ENCODE measurements at regions not wholly inside any gene's neighbourhood (a gene's known extent, or its start where the extent isn't known, plus 50 kb on each side); places are given as distances from the start of the nearest gene placed in this dataset.
"Not testable (repeated sequence)": the region's sequence is repeated elsewhere in the genome, so short reads cannot be mapped to it uniquely, and the experiment has no call there.

GRCh38 chr2:877747-878146 lies 72.9 kb upstream of the SNTG2 start:
- DNase-seq = no peak

- DNase-seq = no peak
Measured at GRCh38 chr2:875687-876615, 74.7 kb upstream of the SNTG2 start.

- no peak for DNase-seq
Measured at GRCh38 chr2:873651-874580, 76.7 kb upstream of the SNTG2 start.

GRCh38 chr2:873027-873426 lies 77.6 kb upstream of the SNTG2 start:
- no peak for DNase-seq

GRCh38 chr2:871926-872680 lies 78.5 kb upstream of the SNTG2 start:
- no peak for DNase-seq

GRCh38 chr2:871175-871727 lies 79.4 kb upstream of the SNTG2 start:
- no peak for DNase-seq

- no peak for DNase-seq
Measured at GRCh38 chr2:870426-870825, 80.2 kb upstream of the SNTG2 start.

- DNase-seq = no peak
Measured at GRCh38 chr2:869894-870293, 80.8 kb upstream of the SNTG2 start.

GRCh38 chr2:869357-869871 lies 81.2 kb upstream of the SNTG2 start:
- DNase-seq = no peak

GRCh38 chr2:868857-869256 lies 81.8 kb upstream of the SNTG2 start:
- not testable (repeated sequence) for DNase-seq

- DNase-seq = no peak
Measured at GRCh38 chr2:867296-867695, 83.4 kb upstream of the SNTG2 start.

- no peak for DNase-seq
Measured at GRCh38 chr2:866887-867286, 83.8 kb upstream of the SNTG2 start.

- DNase-seq = peak; percentile 53
Measured at GRCh38 chr2:866009-866680, 84.5 kb upstream of the SNTG2 start.

GRCh38 chr2:864501-865106 lies 86.0 kb upstream of the SNTG2 start:
- no peak for DNase-seq

GRCh38 chr2:863732-864450 lies 86.8 kb upstream of the SNTG2 start:
- no peak for DNase-seq

GRCh38 chr2:862731-863466 lies 87.8 kb upstream of the SNTG2 start:
- DNase-seq = no peak

GRCh38 chr2:862355-862687 lies 88.3 kb upstream of the SNTG2 start:
- no peak for DNase-seq

GRCh38 chr2:861655-862354 lies 88.8 kb upstream of the SNTG2 start:
- DNase-seq = peak; percentile 20

- DNase-seq = no peak
Measured at GRCh38 chr2:860259-860855, 90.3 kb upstream of the SNTG2 start.

Data from retina (tissue), 1 donor.